ENCODE measurements at regions not wholly inside any gene's neighbourhood (a gene's known extent, or its start where the extent isn't known, plus 50 kb on each side); places are given as distances from the start of the nearest gene placed in this dataset.

- H3K4me3 Mint-ChIP-seq (ENCODE audit: unreplicated experiment) = no peak overlapping the region
- H3K4me1 Mint-ChIP-seq (ENCODE audit: low read depth, unreplicated experiment) = peaks cover 10% of the 10 kb centered on the region
- H3K27ac Mint-ChIP-seq (ENCODE audit: unreplicated experiment) = no peak overlapping the region
- TF ChIP-seq, protein P1, sequence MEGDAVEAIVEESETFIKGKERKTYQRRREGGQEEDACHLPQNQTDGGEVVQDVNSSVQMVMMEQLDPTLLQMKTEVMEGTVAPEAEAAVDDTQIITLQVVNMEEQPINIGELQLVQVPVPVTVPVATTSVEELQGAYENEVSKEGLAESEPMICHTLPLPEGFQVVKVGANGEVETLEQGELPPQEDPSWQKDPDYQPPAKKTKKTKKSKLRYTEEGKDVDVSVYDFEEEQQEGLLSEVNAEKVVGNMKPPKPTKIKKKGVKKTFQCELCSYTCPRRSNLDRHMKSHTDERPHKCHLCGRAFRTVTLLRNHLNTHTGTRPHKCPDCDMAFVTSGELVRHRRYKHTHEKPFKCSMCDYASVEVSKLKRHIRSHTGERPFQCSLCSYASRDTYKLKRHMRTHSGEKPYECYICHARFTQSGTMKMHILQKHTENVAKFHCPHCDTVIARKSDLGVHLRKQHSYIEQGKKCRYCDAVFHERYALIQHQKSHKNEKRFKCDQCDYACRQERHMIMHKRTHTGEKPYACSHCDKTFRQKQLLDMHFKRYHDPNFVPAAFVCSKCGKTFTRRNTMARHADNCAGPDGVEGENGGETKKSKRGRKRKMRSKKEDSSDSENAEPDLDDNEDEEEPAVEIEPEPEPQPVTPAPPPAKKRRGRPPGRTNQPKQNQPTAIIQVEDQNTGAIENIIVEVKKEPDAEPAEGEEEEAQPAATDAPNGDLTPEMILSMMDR (IDR thresholded peaks at IDR 0.05; ENCODE audit: partially characterized antibody, unreplicated experiment) = no peak
- DNase-seq = no peak
- H3K36me3 Mint-ChIP-seq (ENCODE audit: unreplicated experiment) = no peaks in the 10 kb centered on the region
- H3K27me3 Mint-ChIP-seq (ENCODE audit: unreplicated experiment) = peaks cover 1% of the 10 kb centered on the region
- H3K9me3 Mint-ChIP-seq (ENCODE audit: unreplicated experiment) = no peaks in the 10 kb centered on the region
Measured at GRCh38 chr17:70780031-70780430, 610.7 kb downstream of the KCNJ2 start.

DNA sequence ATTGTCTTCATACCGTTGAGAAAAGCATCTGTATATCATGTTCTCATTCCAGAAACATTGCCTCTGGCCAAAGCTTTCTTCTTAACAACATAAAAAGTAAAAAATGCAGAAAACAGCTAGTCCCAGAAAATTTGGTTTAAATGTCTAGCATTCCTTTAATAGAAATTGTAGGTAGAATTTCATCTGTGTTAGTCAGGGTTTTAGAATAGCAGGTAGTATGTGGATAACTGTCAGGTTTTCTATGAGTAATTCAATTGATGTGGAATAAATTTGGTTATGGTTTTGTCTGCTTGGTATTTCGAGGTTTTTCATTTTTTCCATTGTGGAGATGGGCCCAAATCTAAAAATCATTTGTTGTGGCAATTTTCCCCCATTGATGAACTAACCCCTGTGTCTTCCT lies 616.7 kb downstream of the KCNJ2 start:
- H3K27ac Mint-ChIP-seq (ENCODE audit: unreplicated experiment) = no peak overlapping the region
- no peaks in the 10 kb centered on the region for H3K36me3 Mint-ChIP-seq (ENCODE audit: unreplicated experiment)
- no peak for DNase-seq
- no peak overlapping the region for H3K4me3 Mint-ChIP-seq (ENCODE audit: unreplicated experiment)
- H3K4me1 Mint-ChIP-seq (ENCODE audit: low read depth, unreplicated experiment) = no peaks in the 10 kb centered on the region
- no peaks in the 10 kb centered on the region for H3K9me3 Mint-ChIP-seq (ENCODE audit: unreplicated experiment)
- peaks cover 1% of the 10 kb centered on the region for H3K27me3 Mint-ChIP-seq (ENCODE audit: unreplicated experiment)
- TF ChIP-seq, protein P1 (IDR thresholded peaks at IDR 0.05; ENCODE audit: partially characterized antibody, unreplicated experiment) = no peak

- no peak overlapping the region for H3K4me3 Mint-ChIP-seq (ENCODE audit: unreplicated experiment)
- no peaks in the 10 kb centered on the region for H3K27me3 Mint-ChIP-seq (ENCODE audit: unreplicated experiment)
- DNase-seq = no peak
- H3K9me3 Mint-ChIP-seq (ENCODE audit: unreplicated experiment) = no peaks in the 10 kb centered on the region
- H3K36me3 Mint-ChIP-seq (ENCODE audit: unreplicated experiment) = no peaks in the 10 kb centered on the region
- H3K27ac Mint-ChIP-seq (ENCODE audit: unreplicated experiment) = no peak overlapping the region
- no peaks in the 10 kb centered on the region for H3K4me1 Mint-ChIP-seq (ENCODE audit: low read depth, unreplicated experiment)
- TF ChIP-seq, protein P1 (IDR thresholded peaks at IDR 0.05; ENCODE audit: partially characterized antibody, unreplicated experiment) = no peak
Measured at GRCh38 chr17:70787721-70788300, 618.5 kb downstream of the KCNJ2 start.

DNA sequence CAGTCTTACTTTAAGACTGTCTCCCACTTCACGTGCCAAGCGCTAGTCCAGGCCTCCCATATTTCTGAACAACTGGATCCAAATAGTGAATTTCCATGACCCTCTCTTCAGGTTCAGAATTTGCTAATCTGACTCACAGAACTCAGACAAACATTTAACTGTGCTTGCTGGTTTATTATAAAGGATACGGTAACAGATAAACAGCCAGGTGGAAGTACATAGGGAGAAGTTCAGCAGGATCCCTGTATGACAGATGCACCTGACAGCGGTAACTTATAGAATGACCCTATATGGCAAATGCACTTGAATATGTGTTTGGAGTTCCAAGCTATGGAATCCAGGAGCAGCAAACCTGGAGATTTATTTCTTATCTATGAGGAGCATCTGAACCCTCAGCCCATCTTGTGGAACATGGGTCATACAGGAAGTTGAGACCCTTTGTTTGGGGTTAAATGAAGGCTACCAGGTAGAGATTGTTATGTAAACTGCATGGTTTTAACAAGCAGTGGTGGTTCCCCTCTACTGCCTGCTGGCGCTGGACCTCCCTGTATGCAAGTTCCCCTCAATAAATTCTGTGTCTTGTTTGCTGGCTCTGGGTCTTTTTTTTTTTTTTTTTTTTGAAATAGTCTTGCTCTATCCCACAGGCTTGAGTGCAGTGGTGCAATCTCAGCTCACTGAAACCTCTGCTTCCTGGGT lies 622.6 kb downstream of the KCNJ2 start:
- Mint-ChIP-seq H3K36me3 (ENCODE audit: unreplicated experiment) (no peaks in the 10 kb centered on the region), H3K4me1 (ENCODE audit: low read depth, unreplicated experiment) (no peaks in the 10 kb centered on the region)
- TF ChIP-seq, protein P1 (IDR thresholded peaks at IDR 0.05; ENCODE audit: partially characterized antibody, unreplicated experiment) = no peak

DNA sequence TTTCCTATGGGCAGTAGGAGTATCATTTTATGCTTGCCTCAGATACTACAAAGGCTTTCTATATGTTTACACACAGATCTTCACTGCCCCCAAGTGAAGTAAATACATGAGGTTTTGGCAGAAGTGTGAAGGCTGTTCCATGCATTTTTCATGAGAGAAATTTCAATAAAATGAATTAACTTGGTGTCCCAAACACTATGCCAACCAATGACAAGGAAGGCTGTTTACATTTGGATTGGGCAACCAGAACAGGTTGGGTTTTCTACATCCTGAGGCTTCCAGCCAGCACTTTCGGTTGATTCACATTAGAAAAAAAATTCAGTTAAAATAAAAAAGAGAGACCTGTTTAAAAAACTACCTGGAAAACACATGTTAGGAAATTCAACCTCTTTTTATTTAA lies 625.4 kb downstream of the KCNJ2 start:
- H3K4me3 Mint-ChIP-seq (ENCODE audit: unreplicated experiment) = no peak overlapping the region
- no peak for DNase-seq

More for the DNA sequence above, 622.6 kb downstream of the KCNJ2 start:
- Mint-ChIP-seq H3K9me3 (ENCODE audit: unreplicated experiment) (no peaks in the 10 kb centered on the region), H3K4me3 (ENCODE audit: unreplicated experiment) (no peak overlapping the region), H3K27ac (ENCODE audit: unreplicated experiment) (no peak overlapping the region), H3K27me3 (ENCODE audit: unreplicated experiment) (no peaks in the 10 kb centered on the region)
- DNase-seq = no peak

More for the DNA sequence above, 625.4 kb downstream of the KCNJ2 start:
- TF ChIP-seq, protein P1 (IDR thresholded peaks at IDR 0.05; ENCODE audit: partially characterized antibody, unreplicated experiment) = no peak
- Mint-ChIP-seq H3K4me1 (ENCODE audit: low read depth, unreplicated experiment) (no peaks in the 10 kb centered on the region), H3K9me3 (ENCODE audit: unreplicated experiment) (no peaks in the 10 kb centered on the region), H3K36me3 (ENCODE audit: unreplicated experiment) (no peaks in the 10 kb centered on the region), H3K27me3 (ENCODE audit: unreplicated experiment) (no peaks in the 10 kb centered on the region), H3K27ac (ENCODE audit: unreplicated experiment) (no peak overlapping the region)

All from glutamatergic neuron (in vitro differentiated cells).